Ecto neural progenitor cell (in vitro differentiated cells): ENCODE measurements at regions not wholly inside any gene's neighbourhood (a gene's known extent, or its start where the extent isn't known, plus 50 kb on each side); places are given as distances from the start of the nearest gene placed in this dataset.

Experiments
- DNase-seq: peaks from one replicate; pipeline ENCODE4 v3.0.0-alpha.2; 2018; ENCODE audit warnings: low spot score

DNA sequence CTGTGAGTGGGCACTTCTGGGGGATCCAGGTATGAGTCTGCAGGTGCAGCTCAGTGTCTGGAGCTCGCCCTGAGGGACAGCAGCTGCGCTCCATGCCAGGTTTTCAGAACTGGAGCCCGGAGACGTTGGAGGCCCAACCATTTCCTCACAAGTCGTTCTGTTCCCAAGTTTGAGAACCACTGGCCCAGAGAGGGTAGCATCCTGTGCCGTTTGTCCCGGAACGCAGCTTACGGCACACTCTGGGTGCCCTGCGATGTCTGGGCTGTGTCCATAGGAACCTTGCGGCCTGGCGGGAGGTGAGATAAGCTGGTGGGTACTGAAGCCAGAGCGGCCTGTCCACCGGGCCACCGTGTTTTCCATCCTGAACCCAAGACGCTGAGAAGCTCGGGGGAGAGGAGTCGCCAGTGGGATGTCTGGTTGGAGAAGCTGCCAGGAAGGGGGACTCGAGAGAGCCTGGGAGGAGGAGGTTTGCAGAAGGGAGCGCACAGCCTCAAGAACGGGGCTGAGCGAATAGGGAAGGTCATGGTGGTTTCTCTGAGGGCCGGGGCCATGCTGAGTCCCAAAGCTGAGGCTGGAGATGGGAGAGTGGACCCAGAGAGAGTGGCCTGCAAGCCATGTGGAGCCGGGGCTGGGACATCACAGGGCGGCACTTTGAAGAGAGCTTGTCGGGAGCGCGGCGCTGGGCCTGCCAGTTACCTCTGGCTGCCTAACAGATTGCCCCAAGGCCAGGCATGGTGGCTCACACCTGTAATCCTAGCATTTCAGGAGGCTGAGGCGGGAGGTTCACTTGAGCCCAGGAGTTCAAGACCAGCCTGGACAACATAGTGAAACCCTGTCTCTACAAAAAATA lies 211.0 kb upstream of the GSE1 start:
- DNase-seq = no peak

DNA sequence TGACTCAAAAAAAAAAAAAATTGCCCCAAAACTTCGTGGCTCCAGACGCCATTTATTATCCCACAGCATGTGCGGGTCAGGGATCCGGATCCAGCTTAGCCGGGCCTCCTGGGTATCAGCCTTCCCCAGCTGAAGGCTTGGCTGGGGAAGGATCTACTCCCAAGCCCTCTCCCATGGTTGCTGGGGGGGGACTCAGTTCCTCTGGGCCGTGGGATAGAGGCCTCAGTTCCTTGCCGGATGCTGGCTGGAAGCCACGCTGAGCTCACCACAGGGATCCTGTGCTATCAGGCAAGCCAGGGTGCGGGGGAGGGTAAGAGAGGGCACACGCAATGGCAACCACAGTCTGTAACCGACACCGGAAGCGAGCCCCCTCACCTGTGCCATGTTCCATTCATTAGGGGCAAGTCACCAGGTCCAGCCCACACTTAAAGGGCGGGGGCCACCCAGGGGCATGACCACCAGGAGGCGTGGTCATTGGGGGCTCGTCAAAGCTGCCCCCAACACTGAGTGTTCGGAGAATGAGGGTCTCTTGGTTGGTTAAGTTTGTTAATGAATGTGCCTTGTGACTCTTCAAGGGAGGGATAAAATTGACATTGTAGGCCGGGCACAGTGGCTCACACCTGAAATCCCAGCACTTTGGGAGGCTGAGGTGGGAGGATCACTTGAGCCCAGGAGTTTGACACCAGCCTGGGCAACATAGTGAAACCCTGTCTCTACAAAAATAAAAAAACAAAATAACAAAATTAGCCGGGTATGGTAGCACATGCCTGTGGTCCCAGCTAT lies 210.0 kb upstream of the GSE1 start:
- no peak for DNase-seq

DNA sequence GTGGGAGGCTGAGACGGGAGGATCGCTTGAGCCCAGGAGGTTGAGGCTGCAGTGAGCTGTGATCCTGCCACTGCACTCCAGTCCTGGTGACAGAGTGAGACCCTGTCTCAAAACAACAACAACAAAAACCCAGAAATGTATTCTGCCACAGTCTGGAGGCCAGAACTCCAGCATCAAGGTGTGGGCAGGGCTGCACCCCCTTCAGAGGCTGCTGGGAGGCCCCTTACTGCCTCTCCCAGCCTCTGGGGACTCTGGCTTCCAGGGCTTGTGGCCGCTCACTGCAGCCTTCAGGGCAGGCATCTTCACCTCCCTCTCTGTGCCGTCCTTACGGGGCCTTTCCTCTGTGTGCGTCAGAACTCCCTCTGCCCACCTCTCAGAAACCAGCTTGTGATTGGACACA lies 209.4 kb upstream of the GSE1 start:
- no peak for DNase-seq

DNA sequence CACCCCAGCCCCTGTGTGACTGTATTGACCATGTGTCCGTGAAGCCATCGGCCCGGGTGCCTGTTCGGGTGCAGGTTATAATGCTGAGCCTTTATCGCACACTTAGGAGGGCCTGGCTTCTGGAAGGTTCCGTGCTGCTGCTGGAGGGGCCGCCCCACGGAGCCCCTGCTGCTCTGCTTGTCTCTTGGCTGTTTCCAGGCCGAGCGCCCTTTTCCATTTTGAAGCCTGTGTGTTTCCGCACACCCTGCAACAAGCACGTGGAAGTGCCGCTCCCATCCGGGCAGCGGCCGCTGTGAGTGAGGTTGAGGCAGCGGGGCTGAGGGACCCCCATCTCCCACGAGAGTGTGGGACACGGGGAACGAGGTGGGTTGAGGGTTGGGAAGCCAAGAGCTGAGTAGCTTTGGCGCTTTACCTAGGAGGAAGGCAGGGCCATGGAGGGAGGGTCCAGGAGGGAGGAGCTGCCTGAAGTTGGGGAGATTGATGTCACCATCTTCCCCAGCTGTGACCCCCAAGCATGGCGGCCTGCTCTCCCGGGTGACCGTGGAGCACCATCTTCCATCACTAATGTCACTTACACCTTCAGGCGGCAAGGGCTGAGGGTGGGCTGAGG lies 200.1 kb upstream of the GSE1 start:
- DNase-seq = no peak

DNA sequence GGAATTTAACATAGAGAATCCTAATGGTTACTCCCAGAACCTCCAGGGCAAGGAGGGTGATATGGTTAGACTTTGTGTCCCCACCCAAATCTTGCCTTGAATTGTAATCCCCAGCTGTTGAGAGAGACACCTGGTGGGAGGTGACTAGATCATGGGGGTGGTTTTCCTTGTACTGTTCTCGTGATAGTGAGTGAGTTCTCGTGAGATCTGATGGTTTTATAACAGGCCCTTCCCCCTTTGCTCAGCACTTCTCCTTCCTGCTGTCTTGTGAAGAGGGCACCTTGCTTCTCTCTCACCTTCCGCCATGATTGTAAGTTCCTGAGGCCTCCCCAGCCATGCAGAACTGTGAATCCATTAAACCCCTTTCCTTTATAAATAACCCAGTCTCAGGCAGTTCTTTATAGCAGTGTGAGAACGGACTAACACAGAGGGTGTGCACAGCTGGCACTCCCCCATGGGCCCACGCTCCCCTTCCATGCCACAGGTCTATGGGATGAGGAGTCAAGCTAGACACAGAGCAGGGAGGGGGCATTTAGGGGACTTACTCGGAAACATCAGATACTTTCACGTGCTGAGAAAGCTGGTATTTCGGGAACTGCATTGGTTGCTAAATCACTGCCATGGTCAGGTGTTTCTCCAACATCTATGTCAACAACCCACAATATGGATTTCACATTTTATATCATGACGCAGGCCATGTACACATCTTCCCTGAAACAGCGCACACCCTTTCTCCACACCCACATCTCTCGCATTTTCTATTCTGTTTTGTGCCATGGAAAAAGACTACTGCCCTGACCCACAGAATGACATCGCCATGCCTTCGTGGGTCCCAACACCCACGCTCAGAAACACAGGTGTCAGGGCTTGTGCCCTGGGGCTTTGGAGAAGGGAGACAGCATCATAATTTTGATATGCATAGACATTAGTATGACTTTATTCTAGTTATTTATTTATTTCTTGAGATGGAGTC lies 199.1 kb upstream of the GSE1 start:
- no peak for DNase-seq

DNA sequence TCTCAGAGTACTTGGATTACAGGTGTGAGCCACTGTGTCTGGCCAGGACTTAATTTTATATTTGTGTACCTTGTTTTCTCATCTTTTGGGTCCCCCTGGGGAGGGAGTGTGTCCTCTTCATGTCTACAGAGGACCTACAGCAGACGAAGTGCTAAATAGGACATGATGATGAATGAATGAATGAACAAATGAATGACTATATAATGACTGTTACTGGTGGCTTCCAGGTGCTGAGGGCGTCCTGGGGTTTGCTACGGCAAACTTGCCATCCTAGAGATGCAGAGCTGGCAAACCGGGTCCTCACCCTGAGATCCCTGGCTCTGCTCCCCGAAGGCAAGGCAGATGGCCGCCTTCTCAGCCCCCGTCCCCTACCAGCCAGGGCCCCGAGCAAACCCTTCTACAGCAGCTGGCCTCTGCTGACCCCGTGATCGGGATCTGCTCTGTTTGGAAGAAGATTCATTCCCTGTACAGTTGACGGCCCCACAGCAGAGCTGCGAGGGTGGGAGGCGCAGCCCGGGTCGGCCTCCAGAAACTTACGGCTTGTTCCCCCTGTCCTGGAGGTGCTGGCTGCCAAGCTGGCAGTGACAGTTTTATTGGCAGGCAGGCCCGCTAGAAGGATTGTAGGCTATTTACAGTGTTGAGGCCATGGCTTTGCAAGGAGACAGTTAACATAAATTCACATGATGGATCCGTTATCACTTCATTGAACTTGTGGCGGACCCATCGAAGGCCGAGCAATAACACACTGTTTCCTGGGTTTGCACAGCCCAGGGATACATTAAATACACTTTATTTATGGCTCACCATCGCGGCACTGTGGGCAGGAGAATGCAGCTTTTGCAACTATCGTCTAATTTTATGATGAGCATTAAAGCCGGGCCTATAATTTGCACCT lies 197.7 kb upstream of the GSE1 start:
- DNase-seq = no peak

DNA sequence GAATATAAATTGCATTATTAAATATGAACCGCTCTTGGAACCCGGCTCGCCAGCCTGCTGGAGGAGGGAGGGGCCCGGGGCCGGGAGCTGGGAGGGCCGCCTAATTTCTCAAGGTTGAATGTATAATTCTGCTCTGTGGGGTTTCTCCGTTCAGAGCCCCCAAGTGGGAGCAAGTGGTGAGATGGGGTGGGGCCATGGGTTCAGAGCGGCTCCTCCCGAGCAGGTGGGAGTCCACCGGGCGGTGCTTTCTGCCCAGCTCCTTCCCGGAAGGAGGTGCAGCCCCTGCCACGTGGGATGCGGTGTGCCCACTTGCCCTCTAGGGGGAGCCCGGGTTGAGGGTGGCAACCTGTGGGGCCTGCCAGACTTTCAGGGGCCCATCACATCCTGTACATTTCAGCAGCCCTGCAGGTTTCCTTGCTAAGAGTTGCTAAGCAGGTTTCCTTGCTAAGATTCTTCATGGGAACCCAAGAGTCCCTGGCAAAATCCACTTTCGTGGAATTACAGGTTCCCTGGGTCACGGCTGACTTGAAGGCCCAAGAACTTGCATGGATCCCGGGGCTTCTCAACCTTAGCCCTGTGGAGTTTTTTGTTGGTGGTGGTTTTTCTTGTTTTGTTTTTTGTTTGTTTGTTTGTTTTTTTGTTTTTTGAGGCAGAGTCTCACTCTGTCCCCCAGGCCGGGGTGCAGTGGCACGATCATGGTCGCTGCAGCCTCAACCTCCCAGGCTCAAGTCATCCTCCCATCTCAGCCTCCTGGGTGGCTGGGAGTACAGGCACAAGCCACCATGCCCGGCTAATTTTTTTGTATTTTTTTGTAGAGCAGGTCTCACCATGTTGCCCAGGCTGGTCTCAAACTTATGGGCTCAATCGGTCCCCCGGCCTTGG lies 196.7 kb upstream of the GSE1 start:
- peak; percentile 76 for DNase-seq

DNA sequence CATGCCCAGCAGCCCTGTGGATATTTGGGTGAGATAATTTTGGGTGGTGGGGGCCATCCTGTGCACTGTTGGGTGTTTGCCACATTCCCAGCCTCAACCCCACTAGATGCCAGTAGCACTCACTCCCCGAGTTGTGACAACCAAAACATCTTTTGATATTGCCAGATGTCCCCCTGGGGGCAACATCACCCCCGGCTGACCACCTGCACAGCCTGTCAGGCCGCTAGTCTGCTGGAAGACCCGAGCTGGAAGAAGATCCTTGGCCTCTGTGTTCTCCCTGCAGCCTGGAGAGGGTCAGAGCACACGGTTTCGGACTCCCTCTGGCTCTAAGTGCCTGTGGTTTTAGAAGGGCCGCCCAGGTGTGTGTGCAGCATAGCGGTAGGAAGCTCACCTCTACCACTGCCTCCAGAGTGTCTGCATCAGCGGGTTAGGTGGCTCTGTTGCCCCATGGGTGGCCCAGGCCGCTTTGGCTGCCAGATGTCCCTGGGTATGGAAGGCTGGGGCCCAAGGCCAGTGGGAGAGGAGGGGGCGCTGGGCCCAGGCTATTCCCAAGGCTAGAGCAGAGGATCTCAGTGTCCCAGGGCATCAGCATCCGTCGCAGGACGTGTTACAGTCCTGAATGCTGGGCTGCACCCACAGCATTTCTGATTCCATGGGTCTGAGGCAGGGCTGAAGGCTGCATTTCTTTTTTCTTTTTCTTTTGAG lies 195.8 kb upstream of the GSE1 start:
- no peak for DNase-seq

DNA sequence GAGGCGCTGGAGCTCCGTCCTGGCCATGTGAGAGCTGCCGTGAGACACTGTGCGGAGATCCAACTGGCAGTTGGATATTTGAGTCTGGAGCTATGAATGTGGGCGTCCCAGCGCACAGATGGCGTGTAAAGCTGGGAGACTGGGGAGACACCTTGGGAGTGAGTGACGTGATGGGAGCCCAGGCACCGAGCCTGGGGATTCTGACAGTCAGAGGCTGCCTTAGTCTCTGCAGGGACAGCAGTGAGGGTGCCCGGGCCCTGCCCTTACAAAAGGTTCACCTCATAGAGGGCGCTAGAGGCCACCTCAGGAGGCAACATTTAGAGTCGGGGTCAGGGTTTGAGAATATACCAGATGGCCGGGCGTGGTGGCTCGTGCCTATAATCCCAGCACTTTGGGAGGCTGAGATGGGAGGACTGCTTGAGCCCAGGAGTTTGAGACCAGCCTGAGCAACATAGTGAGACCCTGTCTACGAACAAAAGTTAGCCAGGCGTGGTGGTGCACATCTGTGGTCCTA lies 194.1 kb upstream of the GSE1 start:
- no peak for DNase-seq

DNA sequence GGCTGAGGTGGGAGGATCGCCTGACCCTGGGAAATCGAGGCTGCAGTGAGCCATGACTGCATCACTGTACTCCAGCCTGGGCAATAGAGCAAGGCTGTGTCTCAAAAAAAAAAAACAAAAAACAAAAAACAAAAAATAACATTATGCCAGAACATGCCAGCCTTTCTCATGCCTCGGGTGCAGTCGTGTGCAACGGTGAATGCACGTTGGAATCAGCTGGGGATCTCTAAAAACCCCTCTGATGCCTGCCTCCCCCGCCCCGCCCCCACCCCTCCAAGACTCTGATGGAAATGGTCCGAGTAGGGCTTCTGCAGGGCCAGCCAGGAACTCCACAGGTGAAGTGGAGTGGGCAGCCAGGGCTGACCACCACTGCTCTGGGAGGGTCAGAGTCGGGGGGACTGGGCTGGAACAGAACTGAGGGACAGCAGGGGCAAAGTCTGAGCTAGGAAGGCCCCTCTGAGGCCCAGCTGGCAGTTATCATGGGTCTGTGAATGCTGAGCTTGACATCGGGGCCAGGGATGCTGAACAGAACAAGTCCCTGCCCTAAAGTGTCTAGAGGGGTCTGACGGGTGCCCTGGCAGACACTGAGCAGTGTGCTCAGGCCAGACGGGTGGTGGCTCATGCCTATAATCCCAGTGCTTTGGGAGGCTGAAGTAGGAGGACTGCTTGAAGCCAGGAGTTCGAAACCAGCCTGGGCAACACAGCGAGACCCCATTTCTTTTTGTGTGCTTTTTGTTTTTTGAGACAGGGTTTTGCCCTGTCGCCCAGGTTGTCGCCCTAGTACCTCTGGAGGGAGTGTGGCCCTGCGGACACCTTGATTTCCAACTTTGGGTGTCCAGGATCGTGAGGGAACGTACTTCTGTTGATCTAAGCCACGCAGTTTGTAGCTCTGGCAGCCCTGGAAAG lies 193.4 kb upstream of the GSE1 start:
- no peak for DNase-seq

DNA sequence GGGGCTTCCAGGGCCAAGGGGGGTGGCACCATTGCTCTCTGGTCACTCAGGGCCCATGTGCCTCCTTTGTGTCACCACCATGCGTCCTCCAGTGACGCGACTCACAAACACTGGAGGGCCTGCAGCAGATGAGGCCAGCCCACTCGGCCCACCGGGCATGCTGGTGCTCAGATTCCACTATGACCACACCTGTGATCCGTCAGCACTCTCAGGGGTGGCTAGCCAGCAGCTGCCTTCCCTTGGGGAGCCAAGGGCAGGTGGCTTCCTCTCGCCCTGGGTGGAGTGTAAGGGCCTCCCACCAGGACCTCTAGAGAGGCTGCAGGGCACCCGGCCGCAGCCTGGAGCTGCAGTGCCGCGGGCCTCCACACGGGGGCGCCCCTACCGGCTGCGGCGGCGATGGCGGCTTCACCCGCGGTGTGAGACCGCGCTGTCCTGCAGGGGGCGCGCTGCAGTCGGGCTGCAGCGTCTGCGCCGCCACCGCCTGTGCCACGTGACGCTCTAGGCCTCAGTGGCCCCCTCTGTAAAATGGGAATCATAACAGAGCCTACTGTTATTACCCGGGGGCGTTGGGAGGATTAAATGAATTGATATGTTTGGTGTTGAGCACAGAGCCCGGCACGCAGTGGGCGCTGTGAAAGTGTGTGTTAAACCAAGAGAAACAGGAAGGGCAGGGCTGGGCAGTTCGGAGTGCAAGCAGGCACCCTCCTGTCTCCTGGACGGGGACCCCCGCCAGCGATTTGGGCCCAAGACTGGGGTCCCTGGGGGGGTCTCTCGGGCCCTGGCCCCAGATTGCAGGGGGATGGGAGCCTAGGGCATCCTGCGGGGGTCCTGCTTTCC lies 192.4 kb upstream of the GSE1 start:
- peak; percentile 87 for DNase-seq

DNA sequence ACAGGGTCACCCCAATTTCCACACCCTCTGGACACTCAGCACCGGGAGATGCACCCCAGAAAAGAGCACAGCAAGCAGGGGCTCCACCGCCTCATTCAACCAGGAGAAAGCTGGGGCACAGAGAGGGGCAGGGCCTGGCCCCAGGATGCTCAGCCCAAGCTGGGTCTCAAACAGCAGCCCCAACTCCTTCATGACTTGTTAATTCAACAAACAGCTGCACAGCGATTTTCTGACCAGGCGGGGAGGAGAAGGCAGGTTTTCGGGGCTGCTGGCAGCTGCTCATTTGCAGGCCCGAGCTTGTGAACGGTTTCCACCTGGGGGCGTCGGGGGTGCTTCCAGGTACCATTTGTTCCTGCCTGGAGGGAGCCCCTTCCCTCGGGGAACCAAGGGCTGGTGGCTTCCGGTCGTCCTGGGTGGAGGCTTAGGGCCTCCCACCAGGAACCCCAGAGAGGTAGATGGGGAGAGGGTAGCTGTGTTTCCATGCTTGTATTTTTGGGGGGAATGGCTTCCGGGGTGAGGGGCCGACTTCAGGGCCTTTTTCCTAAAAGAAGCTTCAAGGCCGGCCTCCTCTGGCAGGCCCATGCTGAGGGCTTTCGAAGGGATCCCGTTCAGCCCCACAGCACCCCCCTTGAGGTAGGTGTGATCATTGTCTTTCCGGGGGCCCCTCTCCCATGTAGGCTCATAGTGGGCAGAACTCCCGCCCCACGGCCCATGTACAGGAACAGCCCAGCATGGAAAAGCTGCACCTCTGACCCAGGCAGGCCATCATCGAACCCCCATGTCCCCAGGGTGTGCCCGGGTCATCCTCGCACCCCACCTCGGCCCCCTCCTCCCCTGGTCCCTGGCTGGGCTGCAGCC lies 191.6 kb upstream of the GSE1 start:
- DNase-seq = no peak

DNA sequence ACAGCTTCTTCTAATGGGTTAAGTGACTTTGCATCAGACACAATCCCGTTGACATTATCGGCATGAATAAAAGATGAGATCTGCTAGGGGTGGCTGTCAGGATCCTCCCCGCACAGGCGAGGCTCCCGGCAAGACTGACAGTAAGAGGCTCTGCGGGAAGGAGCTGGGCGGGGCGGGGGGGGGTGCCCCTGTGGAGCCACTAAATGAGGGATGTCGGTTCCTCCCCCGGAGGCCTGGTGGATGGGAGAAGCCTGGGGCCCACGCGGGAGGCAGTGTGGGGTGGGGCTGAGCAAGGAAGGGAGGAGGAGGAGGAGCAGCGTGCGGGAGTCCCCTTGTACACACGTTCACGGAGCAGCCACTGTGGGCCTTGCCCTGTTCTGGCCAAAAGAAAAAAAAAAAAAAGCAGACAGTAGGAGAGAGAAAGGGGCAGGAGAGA lies 190.9 kb upstream of the GSE1 start:
- DNase-seq = peak; percentile 73

DNA sequence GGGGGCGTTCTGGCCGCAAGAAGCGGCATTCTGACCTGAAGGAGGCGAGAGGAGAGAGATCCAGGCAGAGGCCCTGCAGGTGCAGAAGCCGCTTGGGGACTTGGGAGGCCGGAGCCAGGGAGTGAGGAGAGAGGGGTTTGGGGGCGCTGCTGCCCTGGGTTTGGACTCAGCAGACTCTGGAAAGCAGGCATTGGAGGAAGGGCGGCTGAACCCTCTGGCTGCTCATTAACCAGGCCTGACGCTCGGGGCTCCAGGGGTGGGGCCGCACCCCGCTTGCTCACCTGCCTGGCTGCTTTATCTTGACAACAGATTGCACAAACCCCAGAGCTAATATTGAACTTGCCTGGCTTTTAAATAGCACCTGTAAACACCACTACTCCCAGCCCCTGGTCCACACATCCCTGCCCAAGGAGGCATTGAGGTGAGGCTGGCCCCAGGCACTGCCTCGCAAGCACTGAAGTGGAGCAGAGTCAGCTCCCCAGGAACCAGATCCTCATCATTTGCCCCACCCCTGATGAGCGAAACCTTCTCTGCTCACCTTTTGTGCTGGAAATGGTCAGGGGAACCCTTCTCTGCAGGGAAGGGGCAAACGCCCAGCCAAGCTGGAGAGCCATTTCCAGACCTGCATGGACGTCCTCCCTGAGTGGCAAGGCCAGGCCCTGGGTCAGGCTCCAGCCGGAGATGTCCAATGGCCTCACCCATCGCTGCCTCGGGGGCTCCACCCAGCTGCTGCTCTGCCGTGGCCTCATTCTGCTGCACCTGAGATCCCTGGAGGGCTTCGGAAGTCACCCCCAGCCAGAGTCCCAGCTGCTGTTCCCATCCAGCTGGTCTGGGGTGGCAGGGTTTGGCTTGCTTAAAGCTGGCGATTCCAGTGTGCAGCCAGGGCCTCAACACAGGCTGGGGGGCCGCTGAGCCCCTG lies 190.2 kb upstream of the GSE1 start:
- no peak for DNase-seq

DNA sequence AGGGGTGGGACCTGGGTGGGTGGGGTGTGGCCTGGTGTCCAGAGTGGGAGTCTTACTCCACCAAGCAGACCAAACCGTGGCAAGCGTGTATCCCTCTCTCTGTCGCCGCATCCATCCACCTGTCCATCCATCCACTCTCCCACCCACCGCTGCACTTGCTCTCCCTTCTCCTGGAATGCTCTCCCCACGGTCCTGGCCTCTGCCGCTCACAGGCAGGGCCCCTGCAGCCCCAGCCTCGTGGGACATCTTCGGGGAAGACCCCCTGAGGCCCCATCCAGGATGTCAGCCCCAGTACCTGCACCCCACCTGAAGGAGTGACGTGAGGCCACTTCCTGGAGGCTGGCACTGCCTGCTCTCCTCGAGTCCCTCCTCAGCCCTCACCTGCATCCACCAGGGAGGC lies 189.5 kb upstream of the GSE1 start:
- DNase-seq = no peak
